GM19025 (cell line): ENCODE measurements at regions not wholly inside any gene's neighbourhood (a gene's known extent, or its start where the extent isn't known, plus 50 kb on each side); places are given as distances from the start of the nearest gene placed in this dataset.
"Not testable (repeated sequence)": the region's sequence is repeated elsewhere in the genome, so short reads cannot be mapped to it uniquely, and the experiment has no call there.

Source experiments
- ATAC-seq: cut with Tn5 transposase; IDR thresholded peaks from one replicate; pipeline ENCODE4 v1.9.1; 2021; ENCODE audit warnings: mild to moderate bottlenecking, low read depth, moderate library complexity; ENCODE audit not compliant: unreplicated experiment

DNA sequence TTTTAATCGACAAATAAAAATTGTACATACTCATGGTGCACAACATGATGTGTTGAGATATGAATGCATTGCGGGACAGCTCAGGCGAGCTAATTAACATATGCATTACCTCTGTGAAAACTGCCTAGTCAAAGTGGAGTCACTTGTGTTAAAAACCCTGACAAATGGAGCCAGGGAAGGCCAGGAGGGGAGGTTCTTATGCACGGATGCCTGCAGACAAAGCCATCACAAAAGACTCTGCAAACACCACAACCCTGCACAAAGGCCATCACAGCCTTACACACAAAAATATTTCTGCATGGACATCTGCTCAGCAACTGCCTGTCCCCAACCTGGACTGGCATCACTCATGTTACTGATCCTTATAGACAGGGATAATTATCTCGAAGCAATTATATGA is 204.4 kb upstream of the AJAP1 start:
- ATAC-seq = no peak

GRCh38 chr1:4452701-4453100 is 201.7 kb upstream of the AJAP1 start:
- ATAC-seq = no peak

DNA sequence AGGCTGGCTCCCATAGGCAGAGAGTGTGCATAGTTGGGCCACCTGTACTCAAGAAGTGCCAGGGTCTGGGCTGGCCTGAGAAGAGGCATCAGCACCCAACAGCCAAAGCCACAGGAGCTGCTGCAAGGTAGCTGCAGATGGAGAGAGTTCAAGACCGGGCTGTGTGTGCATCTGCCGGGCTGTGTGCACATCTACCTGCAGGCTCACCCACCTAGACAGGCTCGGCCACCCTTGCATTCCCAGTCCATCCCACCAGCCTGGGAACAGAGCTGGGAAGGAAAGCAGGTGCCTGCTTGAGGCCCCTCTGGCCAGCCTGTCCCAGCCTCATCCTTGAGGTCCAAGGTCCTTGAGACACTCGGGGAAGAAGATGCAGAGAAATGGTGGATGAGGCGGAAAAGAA is 194.4 kb upstream of the AJAP1 start:
- ATAC-seq = no peak

DNA sequence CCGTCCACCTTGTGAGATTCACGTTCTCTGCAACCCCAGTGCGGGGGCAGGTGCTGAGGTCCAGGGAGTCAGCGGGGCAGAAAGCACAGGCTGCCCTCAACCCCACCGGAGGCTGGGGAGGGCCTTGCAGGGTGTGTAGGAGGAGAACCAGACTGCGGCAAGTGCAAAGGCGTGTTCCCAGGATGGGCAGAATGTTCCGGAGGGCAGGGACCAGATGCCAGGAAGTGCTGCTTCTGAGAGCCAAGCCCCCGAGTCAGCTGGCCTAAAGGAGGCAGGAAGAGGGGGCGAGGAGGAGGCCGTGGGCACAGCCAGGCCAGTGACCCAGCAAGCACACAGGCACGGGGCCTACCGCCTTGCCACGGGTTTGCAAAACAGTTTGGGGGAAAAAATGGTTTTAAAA is 193.8 kb upstream of the AJAP1 start:
- ATAC-seq = no peak

DNA sequence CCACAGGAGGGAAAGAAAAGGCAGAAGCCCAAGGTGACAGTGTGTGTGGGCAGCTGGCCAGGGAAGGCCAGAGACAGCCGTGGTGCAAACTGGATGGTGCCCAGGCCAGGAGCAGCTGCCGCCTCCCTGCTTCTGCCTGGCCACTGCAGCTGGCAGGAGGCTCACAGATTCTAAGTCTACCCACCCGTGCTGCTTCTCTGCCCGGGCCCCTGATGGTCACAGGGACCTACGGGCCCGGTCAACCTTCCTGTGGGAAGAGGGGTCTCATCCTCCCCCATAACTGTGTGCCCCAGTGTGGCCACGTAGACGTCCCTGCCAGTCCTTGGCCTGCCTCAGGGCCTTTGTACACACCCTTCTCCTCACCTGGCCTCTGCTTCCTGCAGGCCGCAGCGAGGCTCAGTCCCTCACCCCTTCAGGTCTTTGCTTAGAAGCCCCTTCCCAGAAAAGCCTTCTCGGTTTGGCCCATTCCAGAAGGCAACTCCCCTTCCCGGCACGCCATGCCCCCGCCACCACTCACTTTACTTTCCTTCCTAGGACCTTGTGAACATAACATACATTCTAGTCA is 192.6 kb upstream of the AJAP1 start:
- ATAC-seq = no peak

DNA sequence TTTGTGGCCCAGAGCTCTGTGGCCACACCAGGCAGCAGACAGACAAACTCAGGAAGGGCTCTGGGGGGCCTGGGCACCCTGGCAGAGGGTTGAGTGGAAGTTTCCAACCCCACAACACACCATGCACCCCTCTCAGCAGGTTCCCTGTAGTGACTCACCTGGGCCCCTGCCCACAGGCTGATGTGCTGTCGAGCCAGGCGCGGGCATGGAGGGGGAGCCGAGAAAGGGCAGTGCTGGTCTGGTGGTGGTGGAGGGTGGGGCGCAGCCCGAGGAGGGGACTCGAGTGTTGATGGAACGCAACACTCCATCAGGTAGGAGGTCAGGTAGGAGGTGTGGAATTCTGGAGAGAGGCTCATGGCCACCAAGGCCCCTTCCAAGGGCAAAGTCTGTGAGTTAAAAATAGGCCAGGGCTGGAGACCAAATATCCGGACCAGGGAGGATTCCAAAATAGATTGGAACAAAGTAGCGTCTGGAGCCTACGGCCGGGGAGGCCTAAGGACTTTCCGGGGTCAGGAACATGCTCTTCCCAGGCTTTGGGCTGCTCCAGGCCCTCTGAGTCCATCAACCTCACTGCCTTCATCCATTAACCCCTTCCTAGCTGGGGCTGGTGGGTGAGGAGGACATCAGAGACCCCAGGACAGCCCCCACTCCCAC is 191.5 kb upstream of the AJAP1 start:
- ATAC-seq = no peak

- no peak for ATAC-seq
Observed at GRCh38 chr1:4463631-4464030, 190.8 kb upstream of the AJAP1 start.

- no peak for ATAC-seq
Observed at GRCh38 chr1:4464478-4464877, 189.9 kb upstream of the AJAP1 start.

GRCh38 chr1:4467241-4467640 is 187.2 kb upstream of the AJAP1 start:
- ATAC-seq = no peak

GRCh38 chr1:4468386-4468785 is 186.0 kb upstream of the AJAP1 start:
- no peak for ATAC-seq

- ATAC-seq = no peak
Observed at GRCh38 chr1:4468804-4469514, 185.4 kb upstream of the AJAP1 start.

DNA sequence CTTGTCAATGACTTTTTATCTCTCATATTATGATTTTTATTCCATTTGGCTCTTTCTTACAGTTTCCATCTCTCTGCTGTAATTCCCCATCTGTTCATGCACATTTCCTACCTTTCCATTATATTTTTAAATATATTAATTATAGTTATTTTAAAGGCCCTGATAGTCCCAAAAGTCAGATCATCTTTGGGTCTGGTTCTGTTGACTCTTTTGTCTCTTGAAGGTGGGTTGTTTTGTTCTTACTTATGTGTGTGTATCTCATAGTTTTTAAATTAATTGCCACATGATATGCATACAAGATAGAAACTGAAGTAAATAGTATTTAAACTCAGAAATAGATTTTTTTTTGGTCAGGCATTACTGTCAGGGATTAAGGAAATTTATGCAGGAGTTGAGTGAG is 178.0 kb upstream of the AJAP1 start:
- ATAC-seq = no peak

- no peak for ATAC-seq
Observed at GRCh38 chr1:4481451-4481850, 173.0 kb upstream of the AJAP1 start.

- ATAC-seq = no peak
Observed at GRCh38 chr1:4482526-4482925, 171.9 kb upstream of the AJAP1 start.

DNA sequence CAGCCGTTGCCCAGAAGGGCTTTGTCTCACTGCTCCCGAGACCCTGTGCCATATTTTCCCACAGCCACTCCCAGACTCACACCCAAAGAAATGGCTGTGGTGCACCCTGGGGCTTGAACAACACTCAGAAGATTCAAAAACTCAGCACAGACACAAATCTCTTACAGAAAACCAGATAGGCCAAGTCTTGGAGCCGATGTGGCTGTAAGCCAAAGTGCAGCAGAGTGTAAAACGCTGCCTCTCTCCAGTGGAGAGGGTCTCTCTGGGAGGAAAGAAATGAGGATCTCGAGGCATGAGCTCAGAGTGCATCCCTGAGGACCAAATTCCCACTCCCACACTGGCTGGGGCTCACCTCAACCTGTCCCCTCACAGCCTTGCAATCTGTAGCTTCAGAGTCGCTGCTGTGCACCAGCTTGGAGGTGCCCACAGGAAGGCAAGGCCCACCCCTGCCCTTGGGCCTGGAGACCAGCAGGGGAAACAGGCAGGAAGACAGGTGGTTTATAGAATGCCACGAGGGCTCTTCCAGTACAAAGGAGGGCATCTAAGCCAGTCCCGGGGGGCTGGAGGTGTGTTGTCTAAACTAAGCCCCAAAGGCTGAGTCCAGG is 171.3 kb upstream of the AJAP1 start:
- no peak for ATAC-seq

DNA sequence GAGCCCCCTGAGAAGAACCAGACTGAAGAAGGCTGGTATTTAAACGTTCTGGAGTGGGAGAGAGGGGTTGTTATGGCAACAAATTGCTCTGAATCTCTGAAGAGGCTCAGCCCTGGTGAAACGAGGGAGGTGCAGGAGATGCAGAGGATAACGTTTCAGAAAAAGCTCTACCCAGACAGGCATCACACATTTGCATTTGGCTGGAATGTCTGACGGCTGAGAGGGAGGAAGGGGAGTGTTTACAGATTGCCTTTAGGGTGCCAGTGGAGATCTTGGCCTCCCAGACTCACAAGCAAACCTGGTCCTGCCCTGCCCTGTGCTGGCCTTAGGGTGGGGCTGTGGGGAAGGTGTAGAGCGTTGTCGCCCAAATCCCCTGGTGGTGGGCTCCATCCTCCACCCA is 169.0 kb upstream of the AJAP1 start:
- ATAC-seq = no peak

DNA sequence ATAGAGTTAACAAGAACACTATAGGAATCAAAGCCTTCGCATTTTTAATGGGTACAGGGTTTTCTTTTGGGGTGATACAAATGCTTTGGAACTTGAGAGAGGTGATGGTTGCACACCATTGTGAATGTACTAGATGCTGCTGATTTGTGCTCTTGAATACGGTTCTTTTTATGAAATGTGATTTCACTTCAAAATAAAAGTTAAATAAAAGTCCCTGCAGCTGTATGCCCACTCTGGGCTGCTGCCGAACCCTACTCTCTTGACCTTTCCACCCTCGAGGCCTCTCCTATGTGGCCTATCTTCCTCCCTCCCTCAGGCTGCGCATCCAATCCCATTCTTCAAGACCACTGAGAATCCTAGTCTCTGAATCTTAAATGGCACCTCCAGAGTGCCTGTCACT is 168.5 kb upstream of the AJAP1 start:
- no peak for ATAC-seq

DNA sequence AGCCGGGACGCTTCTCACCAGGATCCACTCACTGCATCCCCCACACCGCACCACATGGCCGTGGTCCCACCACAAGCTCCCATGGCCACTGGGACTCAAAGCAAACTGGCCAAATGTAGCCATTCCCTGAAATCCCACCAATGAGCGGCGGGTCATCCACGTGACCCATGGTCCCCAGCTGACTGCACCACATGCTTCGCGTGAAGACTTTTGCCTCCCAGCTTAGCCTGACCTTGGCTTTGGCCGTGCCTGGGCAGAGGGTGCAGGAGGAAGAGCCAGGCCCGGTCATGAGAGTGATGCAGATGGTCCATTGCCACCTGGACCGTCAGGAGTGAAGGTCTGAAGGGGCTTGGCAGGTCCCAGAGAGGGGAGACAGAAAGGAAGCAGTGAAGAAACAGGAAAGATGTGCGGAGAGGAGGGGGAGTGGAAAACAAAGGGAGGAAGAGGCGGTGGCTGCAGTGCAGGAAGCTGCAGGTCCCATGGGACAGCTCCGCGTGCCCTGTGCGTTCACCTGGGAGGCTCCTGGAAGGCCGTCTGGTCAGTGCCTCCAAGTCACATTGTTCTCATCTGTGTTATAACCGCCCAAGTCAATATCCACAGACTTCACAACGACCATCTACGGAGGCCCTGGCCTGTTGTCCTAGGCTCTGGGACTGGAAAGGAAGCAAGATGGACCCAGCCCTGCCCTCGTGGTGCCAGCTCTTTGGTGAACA is 167.8 kb upstream of the AJAP1 start:
- no peak for ATAC-seq

GRCh38 chr1:4488018-4488417 is 166.4 kb upstream of the AJAP1 start:
- no peak for ATAC-seq

- ATAC-seq = no peak
Observed at GRCh38 chr1:4489486-4489885, 164.9 kb upstream of the AJAP1 start.

DNA sequence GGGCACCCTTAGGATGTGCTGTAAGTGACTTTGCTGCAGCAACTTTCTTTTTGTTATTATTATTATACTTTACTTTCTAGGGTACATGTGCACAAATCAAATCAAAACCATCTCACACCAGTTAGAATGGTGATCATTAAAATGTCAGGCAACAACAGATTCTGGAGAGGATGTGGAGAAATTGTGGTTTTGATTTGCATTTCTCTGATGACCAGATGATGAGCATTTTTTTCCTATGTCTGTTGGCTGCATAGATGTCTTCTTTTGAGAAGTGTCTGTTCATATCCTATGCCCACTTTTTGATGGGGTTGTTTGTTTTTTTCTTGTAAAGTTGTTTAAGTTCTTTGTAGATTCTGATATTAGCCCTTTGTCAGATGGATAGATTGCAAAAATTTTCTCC is 164.4 kb upstream of the AJAP1 start:
- ATAC-seq = not testable (repeated sequence)
